T1000 (cell line): ENCODE measurements at regions not wholly inside any gene's neighbourhood (a gene's known extent, or its start where the extent isn't known, plus 50 kb on each side); places are given as distances from the start of the nearest gene placed in this dataset.
"Not testable (repeated sequence)": the region's sequence is repeated elsewhere in the genome, so short reads cannot be mapped to it uniquely, and the experiment has no call there.

ENCODE experiments used
- DNase-seq: peaks from one replicate; lab custom pipeline; 2025; ENCODE audit warnings: mixed read lengths; lab: John Stamatoyannopoulos, UW

- no peak for DNase-seq
Measured at GRCh38 chr12:127041985-127042625, 1224.9 kb upstream of the TMEM132C start.

- DNase-seq: no peak
Measured at GRCh38 chr12:127043731-127044130, 1223.2 kb upstream of the TMEM132C start.

GRCh38 chr12:127044836-127045235 is 1222.1 kb upstream of the TMEM132C start:
- DNase-seq: no peak

- no peak for DNase-seq
Measured at GRCh38 chr12:127046467-127046866, 1220.5 kb upstream of the TMEM132C start.

- no peak for DNase-seq
Measured at GRCh38 chr12:127048057-127048456, 1218.9 kb upstream of the TMEM132C start.

- DNase-seq: not testable (repeated sequence)
Measured at GRCh38 chr12:127048525-127048924, 1218.4 kb upstream of the TMEM132C start.

- DNase-seq: no peak
Measured at GRCh38 chr12:127051139-127051538, 1215.8 kb upstream of the TMEM132C start.

GRCh38 chr12:127052511-127053232 is 1214.3 kb upstream of the TMEM132C start:
- peak; percentile 16 for DNase-seq

- no peak for DNase-seq
Measured at GRCh38 chr12:127054531-127054930, 1212.4 kb upstream of the TMEM132C start.

- no peak for DNase-seq
Measured at GRCh38 chr12:127060310-127060847, 1206.6 kb upstream of the TMEM132C start.

- no peak for DNase-seq
Measured at GRCh38 chr12:127060933-127061332, 1206.0 kb upstream of the TMEM132C start.

- DNase-seq: no peak
Measured at GRCh38 chr12:127063339-127064072, 1203.5 kb upstream of the TMEM132C start.

GRCh38 chr12:127064207-127064606 is 1202.8 kb upstream of the TMEM132C start:
- DNase-seq: no peak

GRCh38 chr12:127065595-127065994 is 1201.4 kb upstream of the TMEM132C start:
- no peak for DNase-seq

- DNase-seq: no peak
Measured at GRCh38 chr12:127070515-127071157, 1196.3 kb upstream of the TMEM132C start.

- DNase-seq: no peak
Measured at GRCh38 chr12:127074161-127074560, 1192.8 kb upstream of the TMEM132C start.

- DNase-seq: no peak
Measured at GRCh38 chr12:127075981-127076380, 1191.0 kb upstream of the TMEM132C start.

- DNase-seq: no peak
Measured at GRCh38 chr12:127077262-127078045, 1189.5 kb upstream of the TMEM132C start.

- no peak for DNase-seq
Measured at GRCh38 chr12:127078577-127079350, 1188.2 kb upstream of the TMEM132C start.

GRCh38 chr12:127079636-127080035 is 1187.3 kb upstream of the TMEM132C start:
- no peak for DNase-seq

- DNase-seq: no peak
Measured at GRCh38 chr12:127081058-127081457, 1185.9 kb upstream of the TMEM132C start.
